ENCODE measurements at regions not wholly inside any gene's neighbourhood (a gene's known extent, or its start where the extent isn't known, plus 50 kb on each side); places are given as distances from the start of the nearest gene placed in this dataset.

DNA sequence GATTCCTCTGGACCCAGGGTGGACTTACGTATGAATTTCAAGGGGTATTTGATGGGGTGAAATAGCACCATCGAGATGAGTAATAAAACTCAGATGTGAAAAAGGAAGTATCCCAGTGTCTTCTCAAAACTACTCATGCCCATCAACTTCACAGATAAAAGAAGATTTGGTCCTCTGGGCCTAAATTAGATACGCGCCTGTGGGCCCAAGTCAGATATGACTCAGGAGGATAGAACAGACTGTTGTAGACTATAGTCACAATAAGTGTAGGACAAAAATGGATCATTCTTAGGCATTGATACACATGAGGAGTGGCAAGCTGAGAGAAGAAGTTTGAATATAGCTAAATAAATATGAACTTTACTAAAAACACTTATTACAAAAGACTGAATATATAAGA lies 2438.8 kb downstream of the PCDH9 start:
- no peak for DNase-seq (ENCODE audit: low read depth)
- TF ChIP-seq, protein P1, sequence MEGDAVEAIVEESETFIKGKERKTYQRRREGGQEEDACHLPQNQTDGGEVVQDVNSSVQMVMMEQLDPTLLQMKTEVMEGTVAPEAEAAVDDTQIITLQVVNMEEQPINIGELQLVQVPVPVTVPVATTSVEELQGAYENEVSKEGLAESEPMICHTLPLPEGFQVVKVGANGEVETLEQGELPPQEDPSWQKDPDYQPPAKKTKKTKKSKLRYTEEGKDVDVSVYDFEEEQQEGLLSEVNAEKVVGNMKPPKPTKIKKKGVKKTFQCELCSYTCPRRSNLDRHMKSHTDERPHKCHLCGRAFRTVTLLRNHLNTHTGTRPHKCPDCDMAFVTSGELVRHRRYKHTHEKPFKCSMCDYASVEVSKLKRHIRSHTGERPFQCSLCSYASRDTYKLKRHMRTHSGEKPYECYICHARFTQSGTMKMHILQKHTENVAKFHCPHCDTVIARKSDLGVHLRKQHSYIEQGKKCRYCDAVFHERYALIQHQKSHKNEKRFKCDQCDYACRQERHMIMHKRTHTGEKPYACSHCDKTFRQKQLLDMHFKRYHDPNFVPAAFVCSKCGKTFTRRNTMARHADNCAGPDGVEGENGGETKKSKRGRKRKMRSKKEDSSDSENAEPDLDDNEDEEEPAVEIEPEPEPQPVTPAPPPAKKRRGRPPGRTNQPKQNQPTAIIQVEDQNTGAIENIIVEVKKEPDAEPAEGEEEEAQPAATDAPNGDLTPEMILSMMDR (conservative IDR thresholded peaks at IDR 0.05; ENCODE audit: low read depth, low read length) = no peak
- H3K4me3 ChIP-seq (ENCODE audit: low read depth, low read length) = no peak overlapping the region

DNA sequence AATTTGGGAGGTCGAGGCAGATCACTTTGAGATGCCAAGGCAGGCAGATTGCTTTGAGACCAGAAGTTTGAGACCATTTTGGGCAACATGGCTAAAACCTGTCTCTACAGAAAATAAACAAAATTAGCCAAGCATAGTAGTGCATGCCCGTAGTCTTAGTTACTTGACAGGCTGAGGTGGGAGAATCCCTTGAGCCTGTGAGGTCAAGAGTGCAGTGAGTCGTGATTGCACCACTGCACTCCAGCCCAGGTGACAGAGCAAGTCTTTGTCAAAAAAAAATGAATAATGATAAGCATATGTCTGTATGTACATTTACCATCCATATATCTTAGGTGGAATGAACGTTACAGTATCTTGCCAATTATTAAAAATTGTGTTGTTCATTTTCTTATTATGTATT lies 2447.7 kb downstream of the PCDH9 start:
- DNase-seq (ENCODE audit: low read depth) = no peak
- no peak overlapping the region for H3K4me3 ChIP-seq (ENCODE audit: low read depth, low read length)
- TF ChIP-seq, protein P1 (conservative IDR thresholded peaks at IDR 0.05; ENCODE audit: low read depth, low read length) = no peak

DNA sequence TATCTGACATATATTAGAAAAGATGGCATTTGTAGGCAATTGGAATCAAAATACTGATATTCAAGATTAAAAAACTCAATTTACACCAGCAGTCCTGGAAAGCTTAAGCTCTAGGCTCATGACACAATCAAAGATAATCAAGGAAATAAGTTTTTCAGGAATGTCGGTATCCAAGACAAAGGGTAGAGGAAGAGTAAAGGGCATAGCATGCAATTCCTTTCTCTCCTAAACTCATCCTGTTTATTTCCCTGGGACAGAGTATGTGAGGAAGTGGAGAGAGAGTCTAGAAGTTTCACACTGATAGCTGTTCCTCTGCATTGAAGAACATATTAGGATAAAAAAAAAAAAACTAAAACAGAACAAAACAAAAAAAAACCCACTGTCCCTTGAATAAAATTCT lies 2452.1 kb downstream of the PCDH9 start:
- TF ChIP-seq, protein P1 (conservative IDR thresholded peaks at IDR 0.05; ENCODE audit: low read depth, low read length) = no peak
- no peak overlapping the region for H3K4me3 ChIP-seq (ENCODE audit: low read depth, low read length)
- no peak for DNase-seq (ENCODE audit: low read depth)

DNA sequence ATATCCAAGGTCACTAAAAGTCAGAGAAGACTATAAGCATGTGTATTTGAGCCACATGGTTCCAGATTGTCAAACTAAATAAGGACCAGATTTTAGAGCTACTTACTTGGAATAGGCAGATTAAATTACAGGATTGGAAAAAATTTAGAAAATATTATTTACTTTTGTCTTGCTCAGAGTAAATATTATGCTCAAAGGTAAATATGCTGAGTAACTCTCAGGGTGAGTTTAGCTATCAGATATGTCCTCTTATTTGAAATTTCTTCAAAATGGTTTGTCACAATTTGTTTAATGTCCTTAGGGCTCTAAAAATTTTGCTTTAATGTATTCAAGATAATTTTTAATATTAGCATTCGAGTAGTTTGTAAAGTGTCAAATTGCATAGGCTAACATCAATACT lies 2455.2 kb downstream of the PCDH9 start:
- DNase-seq (ENCODE audit: low read depth) = no peak
- TF ChIP-seq, protein P1 (conservative IDR thresholded peaks at IDR 0.05; ENCODE audit: low read depth, low read length) = no peak
- H3K4me3 ChIP-seq (ENCODE audit: low read depth, low read length) = no peak overlapping the region

DNA sequence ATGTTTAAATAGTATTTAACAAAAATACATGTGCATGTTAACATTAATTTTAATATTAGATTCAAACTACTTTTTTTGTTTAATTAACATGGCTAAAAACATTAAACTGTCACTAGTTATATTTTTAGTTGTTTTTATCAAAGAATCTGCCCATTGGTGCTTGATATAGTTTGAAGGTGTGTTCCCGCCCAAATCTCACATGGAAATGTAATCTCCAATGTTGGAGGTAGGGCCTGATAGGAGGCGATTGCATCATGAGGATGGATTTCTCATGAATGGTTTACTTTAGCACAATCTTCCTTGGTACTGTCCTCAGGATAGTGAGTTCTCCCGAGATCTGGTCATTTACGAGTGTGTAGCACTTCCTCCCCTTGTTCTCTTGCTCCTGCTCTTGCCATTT lies 2459.4 kb downstream of the PCDH9 start:
- DNase-seq (ENCODE audit: low read depth) = no peak
- H3K4me3 ChIP-seq (ENCODE audit: low read depth, low read length) = no peak overlapping the region
- TF ChIP-seq, protein P1 (conservative IDR thresholded peaks at IDR 0.05; ENCODE audit: low read depth, low read length) = no peak

DNA sequence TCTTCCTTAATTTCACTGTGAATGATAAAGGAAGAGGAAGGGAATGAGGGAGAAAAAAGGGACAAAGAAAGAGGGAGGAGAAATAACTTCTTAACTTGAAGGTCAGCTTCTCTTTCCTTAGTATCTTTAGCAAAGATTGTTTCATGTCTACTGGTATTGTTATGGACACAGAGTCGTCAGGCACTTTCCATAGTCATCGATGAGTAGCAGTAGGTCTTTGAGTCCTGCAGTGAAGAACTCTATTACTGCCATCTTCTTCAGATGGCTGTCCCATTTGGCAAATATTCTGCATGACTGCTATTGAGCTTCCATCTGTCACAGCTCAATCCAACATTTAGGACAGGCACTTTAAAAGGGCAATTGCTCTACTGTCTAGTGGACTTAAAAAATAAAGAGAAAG lies 2463.1 kb downstream of the PCDH9 start:
- TF ChIP-seq, protein P1 (conservative IDR thresholded peaks at IDR 0.05; ENCODE audit: low read depth, low read length) = no peak
- DNase-seq (ENCODE audit: low read depth) = no peak
- no peak overlapping the region for H3K4me3 ChIP-seq (ENCODE audit: low read depth, low read length)

DNA sequence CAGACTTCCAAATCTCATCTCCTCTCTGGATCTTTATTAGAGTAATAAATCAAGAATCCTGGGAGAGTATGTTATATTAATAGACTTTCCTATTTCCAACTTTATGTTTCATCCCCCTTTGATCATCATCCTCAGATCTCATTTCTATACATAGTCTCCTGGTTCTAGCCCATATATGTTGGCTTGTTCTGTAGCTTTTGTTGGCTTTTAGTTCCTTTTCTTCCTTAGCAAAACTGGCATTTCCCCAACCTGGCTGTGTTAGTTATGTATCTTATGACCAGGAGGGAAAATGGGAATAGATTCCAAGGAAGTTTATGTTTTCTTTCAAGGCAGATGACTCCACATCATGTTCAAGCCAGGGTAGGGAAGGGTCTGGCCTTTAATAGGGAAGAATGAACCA lies 2464.5 kb downstream of the PCDH9 start:
- TF ChIP-seq, protein P1 (conservative IDR thresholded peaks at IDR 0.05; ENCODE audit: low read depth, low read length) = no peak
- no peak overlapping the region for H3K4me3 ChIP-seq (ENCODE audit: low read depth, low read length)
- no peak for DNase-seq (ENCODE audit: low read depth)
